GM12874 (cell line): ENCODE measurements at regions not wholly inside any gene's neighbourhood (a gene's known extent, or its start where the extent isn't known, plus 50 kb on each side); places are given as distances from the start of the nearest gene placed in this dataset.

ENCODE experiments used
- TF ChIP-seq, protein P1 (sequence below): IDR thresholded peaks from 2 replicates; pipeline ENCODE4 v1.5.1; 2011; ENCODE audit warnings: low read depth, mild to moderate bottlenecking, control low read depth, low read length, moderate library complexity; ENCODE audit not compliant: insufficient read depth

DNA sequence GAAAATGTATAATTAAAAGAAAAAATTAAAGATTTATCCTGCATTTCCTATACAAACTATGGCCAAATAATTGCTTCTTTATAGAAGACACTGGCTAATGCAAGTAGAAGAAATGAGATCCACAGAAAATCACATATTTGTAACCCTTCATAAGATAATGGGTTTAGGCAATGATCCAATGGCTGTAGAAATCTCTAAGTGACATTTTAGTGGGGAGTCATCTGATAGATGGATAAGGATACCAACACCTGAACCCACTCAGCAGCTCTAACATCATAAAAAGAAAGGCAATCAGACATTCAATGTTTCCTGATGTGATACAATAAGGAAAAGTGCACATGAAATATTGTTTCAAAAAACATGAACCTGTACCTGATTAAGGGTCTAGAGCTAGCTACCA is 297.5 kb downstream of the CXCL12 start:
- TF ChIP-seq, protein P1, sequence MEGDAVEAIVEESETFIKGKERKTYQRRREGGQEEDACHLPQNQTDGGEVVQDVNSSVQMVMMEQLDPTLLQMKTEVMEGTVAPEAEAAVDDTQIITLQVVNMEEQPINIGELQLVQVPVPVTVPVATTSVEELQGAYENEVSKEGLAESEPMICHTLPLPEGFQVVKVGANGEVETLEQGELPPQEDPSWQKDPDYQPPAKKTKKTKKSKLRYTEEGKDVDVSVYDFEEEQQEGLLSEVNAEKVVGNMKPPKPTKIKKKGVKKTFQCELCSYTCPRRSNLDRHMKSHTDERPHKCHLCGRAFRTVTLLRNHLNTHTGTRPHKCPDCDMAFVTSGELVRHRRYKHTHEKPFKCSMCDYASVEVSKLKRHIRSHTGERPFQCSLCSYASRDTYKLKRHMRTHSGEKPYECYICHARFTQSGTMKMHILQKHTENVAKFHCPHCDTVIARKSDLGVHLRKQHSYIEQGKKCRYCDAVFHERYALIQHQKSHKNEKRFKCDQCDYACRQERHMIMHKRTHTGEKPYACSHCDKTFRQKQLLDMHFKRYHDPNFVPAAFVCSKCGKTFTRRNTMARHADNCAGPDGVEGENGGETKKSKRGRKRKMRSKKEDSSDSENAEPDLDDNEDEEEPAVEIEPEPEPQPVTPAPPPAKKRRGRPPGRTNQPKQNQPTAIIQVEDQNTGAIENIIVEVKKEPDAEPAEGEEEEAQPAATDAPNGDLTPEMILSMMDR = no peak

DNA sequence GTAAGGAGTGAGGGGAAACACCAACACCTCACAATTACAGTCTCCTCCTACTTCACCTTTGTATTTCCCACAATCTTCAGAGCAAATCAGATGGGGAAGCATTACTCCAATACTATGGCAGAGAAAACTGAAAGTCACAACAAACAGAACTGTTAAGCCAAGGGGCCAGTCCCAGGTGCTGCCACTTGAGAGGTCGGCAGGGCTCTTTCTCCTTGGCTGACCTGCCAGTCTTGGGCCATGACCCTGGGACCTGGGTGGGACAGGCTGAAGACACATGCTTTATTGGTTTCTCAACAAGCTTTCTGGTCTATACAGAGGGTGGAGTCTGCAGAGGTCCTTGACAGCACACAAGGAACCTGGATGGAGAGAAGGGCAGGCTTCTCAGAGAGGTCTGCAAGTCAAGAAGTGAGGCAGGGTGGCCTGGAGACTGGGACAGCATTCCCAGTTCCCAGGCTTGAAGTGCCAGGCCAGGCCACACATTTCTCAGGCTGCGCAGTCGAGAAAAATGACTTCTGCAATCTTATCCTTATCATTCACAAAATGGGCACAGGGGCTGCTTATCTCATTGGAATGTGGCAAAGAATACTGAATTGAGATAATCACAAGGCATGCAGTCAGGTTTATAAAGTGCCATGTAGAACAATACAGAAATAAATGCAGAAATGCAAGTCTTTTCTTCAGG is 301.0 kb downstream of the CXCL12 start:
- TF ChIP-seq, protein P1 = no peak

DNA sequence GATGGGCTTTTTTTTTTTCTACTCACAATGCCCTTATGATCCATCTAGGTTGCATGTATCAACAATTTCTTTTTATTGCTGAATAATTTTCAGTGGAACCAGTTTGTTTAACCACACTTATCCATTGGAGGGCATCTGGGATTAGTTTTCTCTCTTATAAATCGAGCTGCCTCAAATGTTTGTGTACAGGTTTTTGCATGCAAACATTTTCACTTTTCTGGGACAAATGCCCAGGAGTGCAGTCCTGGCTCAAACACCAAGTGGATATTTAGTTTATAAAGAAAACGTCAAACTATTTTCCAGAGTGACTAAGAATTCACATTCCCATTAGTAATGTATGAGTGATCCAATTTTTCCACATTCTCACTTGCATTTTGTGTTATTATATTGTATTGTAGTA is 313.4 kb downstream of the CXCL12 start:
- TF ChIP-seq, protein P1 = no peak

DNA sequence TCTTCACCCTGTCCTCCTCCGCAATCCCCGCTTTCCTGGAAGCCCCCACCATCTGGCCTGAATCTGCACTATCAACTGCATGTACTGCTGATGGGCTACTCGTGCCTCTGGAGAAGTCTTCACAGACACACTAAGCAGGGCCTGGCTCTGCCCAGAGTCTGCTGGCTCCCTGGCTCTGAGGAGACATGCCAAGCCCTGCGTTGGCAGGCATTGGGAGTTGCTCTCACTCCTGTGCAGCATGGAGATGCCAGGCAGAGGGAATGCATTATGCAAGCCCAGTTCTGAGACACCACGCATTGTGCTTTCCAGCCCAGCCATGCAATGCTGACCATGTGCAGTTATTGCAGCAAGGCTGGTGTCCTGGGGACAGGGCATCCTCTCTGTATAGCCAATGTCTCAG is 314.6 kb downstream of the CXCL12 start:
- TF ChIP-seq, protein P1 = no peak

DNA sequence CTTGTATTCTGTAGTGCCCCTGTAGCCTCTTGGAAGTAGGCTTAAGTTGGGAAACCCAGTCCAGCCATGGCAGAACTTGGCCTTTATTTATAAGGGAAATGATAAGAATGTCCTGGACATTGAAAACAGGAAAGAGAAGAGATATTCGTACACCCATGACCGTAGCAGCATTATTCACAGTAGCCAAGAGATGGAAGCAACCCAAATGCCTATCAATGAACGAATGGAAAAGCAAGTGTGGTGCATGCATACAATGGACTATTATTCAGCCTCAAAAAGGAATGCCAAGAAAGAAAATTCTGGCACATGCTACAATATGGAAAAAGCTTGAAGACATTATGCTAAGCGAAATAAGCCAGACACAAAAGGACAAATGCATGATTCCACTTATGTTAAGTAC is 315.3 kb downstream of the CXCL12 start:
- TF ChIP-seq, protein P1 = no peak

DNA sequence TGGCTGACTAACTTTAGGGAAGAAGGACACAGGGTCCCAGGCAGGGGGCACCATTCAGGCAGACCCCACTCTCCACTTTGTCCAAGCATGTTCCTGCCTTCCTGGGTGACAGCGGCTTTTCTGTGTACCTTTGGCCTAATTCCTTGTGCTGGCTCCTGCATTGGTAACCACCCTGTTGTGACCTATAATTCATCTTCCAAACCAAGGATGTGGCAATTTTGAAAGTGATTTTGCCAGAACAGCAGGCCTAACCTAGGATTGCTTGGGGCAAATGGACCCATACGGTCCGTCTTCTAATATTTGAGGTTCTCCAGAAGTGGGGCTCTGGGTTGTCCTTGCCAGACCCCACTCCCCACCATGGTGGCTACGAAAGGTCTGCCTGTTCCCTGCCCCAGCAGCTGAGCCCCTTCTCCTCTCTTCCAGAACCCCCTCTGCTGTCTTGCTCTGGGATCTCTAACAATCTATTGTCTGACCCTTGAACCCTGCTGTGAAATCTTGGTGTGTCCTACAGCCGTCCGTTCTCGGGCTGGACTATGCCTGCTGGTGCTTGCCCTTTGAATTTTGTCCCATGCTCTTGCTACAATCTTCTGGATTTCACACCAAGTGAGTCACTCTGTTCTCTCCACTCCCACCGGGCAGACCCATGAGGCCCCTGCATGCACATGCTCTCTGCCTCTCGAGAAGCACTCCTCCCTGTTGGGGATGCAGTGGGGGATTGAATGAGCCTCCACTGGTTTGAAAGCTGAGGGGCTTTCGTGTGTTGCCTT is 316.0 kb downstream of the CXCL12 start:
- TF ChIP-seq, protein P1 = no peak

DNA sequence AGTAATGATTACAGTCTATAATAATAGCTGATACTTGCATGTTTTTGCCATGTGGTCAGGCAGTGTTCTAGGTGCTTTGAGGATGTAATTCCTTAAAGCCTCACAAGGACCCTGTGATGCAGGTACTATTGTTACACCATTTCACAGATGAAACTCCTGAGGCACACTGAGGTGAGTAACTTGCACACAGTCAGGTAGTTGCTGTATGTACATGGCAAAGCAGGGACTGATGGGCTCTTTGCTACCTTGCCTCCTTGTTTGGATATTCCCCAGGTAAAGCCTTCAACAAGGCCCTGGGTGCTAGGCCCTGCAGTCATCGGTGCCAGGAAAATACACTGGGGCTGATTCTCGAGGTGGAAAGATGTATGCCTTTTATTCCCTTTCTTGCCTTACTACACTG is 317.5 kb downstream of the CXCL12 start:
- TF ChIP-seq, protein P1 = no peak
